A673 (cell line): ENCODE measurements at regions not wholly inside any gene's neighbourhood (a gene's known extent, or its start where the extent isn't known, plus 50 kb on each side); places are given as distances from the start of the nearest gene placed in this dataset.

Experiments
- CTCF ChIP-seq: fragments of 300-800, 200-600 bp; sonication (generic); conservative IDR thresholded peaks from 2 replicates; pipeline ENCODE4 v1.5.1; 2017; ENCODE audit warnings: low read depth, mild to moderate bottlenecking, antibody characterized with exemption, low read length, moderate library complexity, mixed read lengths
- EZH2 ChIP-seq: fragments of 200-600 bp; sonication (generic); IDR thresholded peaks from 2 replicates; pipeline ENCODE4 v1.6.1; 2017; ENCODE audit warnings: borderline replicate concordance, low read depth, mild to moderate bottlenecking, mixed read lengths, antibody characterized with exemption, low read length; ENCODE audit not compliant: poor library complexity, severe bottlenecking

DNA sequence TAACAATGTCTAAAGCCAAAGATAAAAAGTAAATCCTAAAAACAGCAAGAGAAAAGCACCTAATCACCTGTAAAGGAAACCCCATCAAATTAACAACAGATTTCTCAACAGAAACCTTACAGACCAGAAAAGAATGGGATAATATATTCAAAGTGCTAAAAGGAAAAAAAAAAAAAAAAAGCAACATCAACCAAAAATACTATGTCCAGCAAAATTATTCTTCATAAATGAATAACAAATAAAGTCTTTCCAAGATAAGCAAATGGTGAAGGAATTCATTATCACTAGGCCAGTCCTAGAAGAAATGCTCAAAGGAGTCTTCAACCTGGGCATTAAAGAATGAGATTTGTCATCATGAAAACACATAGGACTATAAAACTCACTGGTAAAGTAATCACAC is 192.0 kb upstream of the UBASH3B start:
- TF ChIP-seq CTCF = no peak
- no peak for TF ChIP-seq EZH2
